Hepatocyte (in vitro differentiated cells): ENCODE measurements at regions not wholly inside any gene's neighbourhood (a gene's known extent, or its start where the extent isn't known, plus 50 kb on each side); places are given as distances from the start of the nearest gene placed in this dataset.

ENCODE experiments used
- DNase-seq: peaks from one replicate; pipeline ENCODE4 v3.0.0-alpha.2; 2016; ENCODE audit warnings: low spot score
- H2AFZ ChIP-seq: fragments of 200-600 bp; sonication (generic); 2 replicates; pipeline ENCODE4 v1.6.0; 2016; ENCODE audit warnings: antibody characterized with exemption, mild to moderate bottlenecking
- H3K27ac ChIP-seq: fragments of 200-600 bp; sonication (generic); 2 replicates; pipeline ENCODE4 v1.5.1; 2016; ENCODE audit warnings: mild to moderate bottlenecking
- H3K27me3 ChIP-seq: fragments of 200-600 bp; sonication (generic); 2 replicates; pipeline ENCODE4 v1.6.1; 2016
- H3K36me3 ChIP-seq: fragments of 200-600 bp; sonication (generic); replicated peaks from 2 replicates; pipeline ENCODE4 v1.5.1; 2016; ENCODE audit warnings: low read depth; ENCODE audit not compliant: insufficient read depth
- H3K4me1 ChIP-seq: fragments of 200-600 bp; sonication (generic); 2 replicates; pipeline ENCODE4 v1.5.1; 2016; ENCODE audit warnings: mild to moderate bottlenecking, moderate library complexity; ENCODE audit not compliant: insufficient read depth
- H3K4me2 ChIP-seq: fragments of 200-600 bp; sonication (generic); 2 replicates; pipeline ENCODE4 v1.6.0; 2016
- H3K4me3 ChIP-seq: fragments of 200-600 bp; sonication (generic); 2 replicates; pipeline ENCODE4 v1.5.1; 2016; ENCODE audit warnings: mild to moderate bottlenecking
- H3K79me2 ChIP-seq: fragments of 200-600 bp; sonication (generic); 2 replicates; pipeline ENCODE4 v1.6.0; 2017; ENCODE audit warnings: mild to moderate bottlenecking
- H3K9me2 ChIP-seq: fragments of 200-600 bp; sonication (generic); replicated peaks from 2 replicates; pipeline ENCODE4 v1.6.0; 2017; ENCODE audit warnings: mild to moderate bottlenecking; ENCODE audit not compliant: insufficient read depth
- H3K9me3 ChIP-seq: fragments of 200-600 bp; sonication (generic); 2 replicates; pipeline ENCODE4 v1.5.1; 2016; ENCODE audit warnings: low read depth, mild to moderate bottlenecking
- H4K20me1 ChIP-seq: fragments of 200-600 bp; sonication (generic); 2 replicates; pipeline ENCODE4 v1.6.0; 2016; ENCODE audit warnings: mild to moderate bottlenecking; ENCODE audit not compliant: insufficient read depth, poor library complexity, severe bottlenecking
- EZH2 ChIP-seq: fragments of 200-600 bp; sonication (generic); IDR thresholded peaks from 2 replicates; pipeline ENCODE4 v1.6.1; 2016; ENCODE audit warnings: antibody characterized with exemption, mild to moderate bottlenecking, borderline replicate concordance
- EZH2phosphoT487 ChIP-seq: fragments of 200-600 bp; sonication (generic); IDR thresholded peaks from one replicate; pipeline ENCODE4 v1.6.1; 2018; ENCODE audit warnings: antibody characterized with exemption, mild to moderate bottlenecking, low read depth, moderate library complexity; ENCODE audit not compliant: unreplicated experiment, severe bottlenecking
- WGBS: methylation state at CpG from one replicate; pipeline ENCODE4 v1.1.6; 2016; ENCODE audit warnings: low lambda C conversion rate; ENCODE audit errors: missing lambda C conversion rate; 5-methylcytosine and 5-hydroxymethylcytosine counted together
- TF ChIP-seq, protein P1 (sequence below): fragments of 200-600 bp; sonication (generic); IDR thresholded peaks from 2 replicates; pipeline ENCODE4 v1.5.1; 2016; ENCODE audit warnings: antibody characterized with exemption, mild to moderate bottlenecking; ENCODE audit not compliant: poor library complexity

DNA sequence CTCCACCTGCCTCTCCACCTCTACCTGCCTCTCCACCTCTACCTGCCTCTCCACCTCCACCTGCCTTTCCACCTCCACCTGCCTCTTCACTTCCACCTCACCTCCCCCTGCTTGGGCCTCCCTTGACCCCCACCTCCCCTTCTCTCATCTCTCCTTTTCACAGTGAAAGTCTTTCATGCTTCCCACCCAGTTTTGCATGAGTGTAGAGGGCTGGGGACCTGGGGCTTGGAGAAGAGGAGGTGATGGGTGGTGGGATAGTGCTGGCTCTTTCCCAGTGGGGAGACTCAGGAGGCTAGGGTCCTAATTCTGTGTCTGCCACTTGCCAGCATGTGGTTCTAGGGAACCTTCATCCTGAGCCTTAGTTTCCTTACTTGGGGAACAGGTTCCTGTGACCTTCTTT is 316.2 kb upstream of the C1orf174 start:
- TF ChIP-seq EZH2 (no peak), EZH2phosphoT487 (no peak)
- TF ChIP-seq, protein P1, sequence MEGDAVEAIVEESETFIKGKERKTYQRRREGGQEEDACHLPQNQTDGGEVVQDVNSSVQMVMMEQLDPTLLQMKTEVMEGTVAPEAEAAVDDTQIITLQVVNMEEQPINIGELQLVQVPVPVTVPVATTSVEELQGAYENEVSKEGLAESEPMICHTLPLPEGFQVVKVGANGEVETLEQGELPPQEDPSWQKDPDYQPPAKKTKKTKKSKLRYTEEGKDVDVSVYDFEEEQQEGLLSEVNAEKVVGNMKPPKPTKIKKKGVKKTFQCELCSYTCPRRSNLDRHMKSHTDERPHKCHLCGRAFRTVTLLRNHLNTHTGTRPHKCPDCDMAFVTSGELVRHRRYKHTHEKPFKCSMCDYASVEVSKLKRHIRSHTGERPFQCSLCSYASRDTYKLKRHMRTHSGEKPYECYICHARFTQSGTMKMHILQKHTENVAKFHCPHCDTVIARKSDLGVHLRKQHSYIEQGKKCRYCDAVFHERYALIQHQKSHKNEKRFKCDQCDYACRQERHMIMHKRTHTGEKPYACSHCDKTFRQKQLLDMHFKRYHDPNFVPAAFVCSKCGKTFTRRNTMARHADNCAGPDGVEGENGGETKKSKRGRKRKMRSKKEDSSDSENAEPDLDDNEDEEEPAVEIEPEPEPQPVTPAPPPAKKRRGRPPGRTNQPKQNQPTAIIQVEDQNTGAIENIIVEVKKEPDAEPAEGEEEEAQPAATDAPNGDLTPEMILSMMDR: no peak
- Histone ChIP-seq H3K4me3 (no peak overlapping the region), H3K27ac (no peak overlapping the region)

DNA sequence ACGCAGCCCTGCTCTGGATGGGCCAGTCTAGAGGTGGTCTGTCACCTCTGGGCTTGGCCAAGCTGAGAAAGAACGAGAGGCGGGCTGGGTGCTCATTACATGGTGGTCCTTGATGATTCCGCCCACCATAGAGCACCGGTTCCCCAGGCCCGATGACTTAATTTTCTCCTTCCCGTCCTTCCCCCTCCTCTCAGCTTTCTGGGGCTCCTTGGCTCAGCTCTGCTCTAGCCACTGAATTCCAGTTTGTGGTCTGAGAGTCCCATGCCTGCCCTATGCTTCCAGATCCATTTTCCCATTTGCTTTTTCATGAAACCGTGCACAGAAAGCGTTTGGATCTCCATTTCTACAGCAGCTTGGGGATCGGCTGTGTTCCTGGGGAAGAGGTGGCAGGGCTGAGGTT is 318.5 kb upstream of the C1orf174 start:
- no peak for DNase-seq
- H3K36me3 ChIP-seq: no peaks in the 10 kb centered on the region
- no peak overlapping the region for H3K4me2 ChIP-seq
- H4K20me1 ChIP-seq: no peaks in the 10 kb centered on the region
- H3K4me3 ChIP-seq: no peak overlapping the region
- H3K27me3 ChIP-seq: no peaks in the 10 kb centered on the region
- no peaks in the 10 kb centered on the region for H3K9me2 ChIP-seq
- TF ChIP-seq EZH2phosphoT487 (no peak), EZH2 (no peak)
- TF ChIP-seq, protein P1: no peak
- H3K27ac ChIP-seq: no peak overlapping the region
- WGBS: 91% methylated on average over 10 of the region's 10 CpGs
- H3K9me3 ChIP-seq: no peaks in the 10 kb centered on the region
- no peaks in the 10 kb centered on the region for H3K79me2 ChIP-seq
- no peak overlapping the region for H2AFZ ChIP-seq
- no peaks in the 10 kb centered on the region for H3K4me1 ChIP-seq

More for the DNA sequence above, 316.2 kb upstream of the C1orf174 start:
- no peaks in the 10 kb centered on the region for H3K4me1 ChIP-seq
- H3K27me3 ChIP-seq: no peaks in the 10 kb centered on the region
- H3K9me2 ChIP-seq: no peaks in the 10 kb centered on the region
- DNase-seq: no peak
- no peaks in the 10 kb centered on the region for H4K20me1 ChIP-seq
- no peaks in the 10 kb centered on the region for H3K9me3 ChIP-seq
- no peaks in the 10 kb centered on the region for H3K79me2 ChIP-seq
- no peak overlapping the region for H3K4me2 ChIP-seq
- H2AFZ ChIP-seq: no peak overlapping the region
- no peaks in the 10 kb centered on the region for H3K36me3 ChIP-seq

DNA sequence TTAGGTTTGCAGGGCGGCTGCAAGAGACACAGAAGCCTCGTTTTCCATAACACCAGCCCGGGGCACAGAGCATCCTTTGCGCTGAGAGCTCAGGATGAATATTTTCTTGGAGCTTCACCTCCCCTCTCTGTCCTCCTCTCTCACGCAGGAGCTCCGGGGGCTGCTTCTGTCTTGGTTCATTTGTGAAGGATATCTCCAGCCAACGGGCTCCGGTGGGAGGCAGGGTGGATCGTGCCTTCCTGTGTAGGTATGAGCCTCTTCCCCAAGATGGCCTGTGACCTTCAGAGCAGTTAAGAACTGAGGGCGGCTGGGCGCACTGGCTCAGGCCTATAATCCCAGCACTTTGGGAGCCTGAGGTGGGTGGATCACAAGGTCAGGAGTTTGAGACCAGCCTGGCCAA is 319.0 kb upstream of the C1orf174 start:
- H3K36me3 ChIP-seq: no peaks in the 10 kb centered on the region
- no peak overlapping the region for H3K4me2 ChIP-seq
- H3K27ac ChIP-seq: no peak overlapping the region
- H3K4me3 ChIP-seq: no peak overlapping the region
- H3K9me2 ChIP-seq: no peaks in the 10 kb centered on the region
- H3K79me2 ChIP-seq: no peaks in the 10 kb centered on the region
- DNase-seq: no peak
- WGBS: 87% methylated on average over 11 of the region's 11 CpGs
- H3K9me3 ChIP-seq: no peaks in the 10 kb centered on the region
- no peaks in the 10 kb centered on the region for H3K27me3 ChIP-seq
- H4K20me1 ChIP-seq: no peaks in the 10 kb centered on the region
- no peaks in the 10 kb centered on the region for H3K4me1 ChIP-seq
- no peak overlapping the region for H2AFZ ChIP-seq
- TF ChIP-seq EZH2phosphoT487 (no peak), EZH2 (no peak)
- TF ChIP-seq, protein P1: no peak

DNA sequence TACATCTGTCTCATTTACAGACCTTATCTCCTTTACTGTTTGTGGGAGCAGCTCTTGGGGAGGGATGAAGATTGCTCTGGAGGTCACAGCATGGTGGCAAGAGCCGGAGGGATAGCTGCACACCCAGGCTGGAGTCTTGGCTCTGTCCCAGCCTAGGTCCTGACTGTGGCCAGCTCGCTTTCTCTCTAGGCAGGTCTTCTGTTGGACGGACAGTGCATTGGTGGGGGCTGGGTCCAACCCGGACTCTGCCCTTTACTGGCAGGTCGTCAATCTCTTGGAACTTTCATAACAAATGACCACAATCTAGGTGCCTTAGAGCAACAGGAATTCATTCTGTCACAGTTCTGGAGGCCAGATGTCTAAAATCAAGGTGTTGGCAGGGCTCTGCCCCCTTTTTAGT is 319.8 kb upstream of the C1orf174 start:
- H3K36me3 ChIP-seq: no peaks in the 10 kb centered on the region
- H3K9me2 ChIP-seq: no peaks in the 10 kb centered on the region
- 78% methylated on average over 5 of the region's 5 CpGs for WGBS
- H3K4me1 ChIP-seq: no peaks in the 10 kb centered on the region
- H3K4me2 ChIP-seq: no peak overlapping the region
- TF ChIP-seq EZH2phosphoT487: no peak
- no peaks in the 10 kb centered on the region for H3K9me3 ChIP-seq
- H3K79me2 ChIP-seq: no peaks in the 10 kb centered on the region
- H3K4me3 ChIP-seq: no peak overlapping the region
- H4K20me1 ChIP-seq: no peaks in the 10 kb centered on the region
- no peak overlapping the region for H2AFZ ChIP-seq
- DNase-seq: no peak
- H3K27ac ChIP-seq: no peak overlapping the region
- H3K27me3 ChIP-seq: no peaks in the 10 kb centered on the region
